ENCODE measurements at regions not wholly inside any gene's neighbourhood (a gene's known extent, or its start where the extent isn't known, plus 50 kb on each side); places are given as distances from the start of the nearest gene placed in this dataset.

- Histone ChIP-seq H3K4me3 (ENCODE audit: low read depth, low read length) (no peak overlapping the region), H3K36me3 (ENCODE audit: control insufficient read depth, insufficient read depth, low read length) (no peaks in the 10 kb centered on the region), H3K27me3 (ENCODE audit: control insufficient read depth, insufficient read depth, low read length) (no peaks in the 10 kb centered on the region)
- TF ChIP-seq, protein P1, sequence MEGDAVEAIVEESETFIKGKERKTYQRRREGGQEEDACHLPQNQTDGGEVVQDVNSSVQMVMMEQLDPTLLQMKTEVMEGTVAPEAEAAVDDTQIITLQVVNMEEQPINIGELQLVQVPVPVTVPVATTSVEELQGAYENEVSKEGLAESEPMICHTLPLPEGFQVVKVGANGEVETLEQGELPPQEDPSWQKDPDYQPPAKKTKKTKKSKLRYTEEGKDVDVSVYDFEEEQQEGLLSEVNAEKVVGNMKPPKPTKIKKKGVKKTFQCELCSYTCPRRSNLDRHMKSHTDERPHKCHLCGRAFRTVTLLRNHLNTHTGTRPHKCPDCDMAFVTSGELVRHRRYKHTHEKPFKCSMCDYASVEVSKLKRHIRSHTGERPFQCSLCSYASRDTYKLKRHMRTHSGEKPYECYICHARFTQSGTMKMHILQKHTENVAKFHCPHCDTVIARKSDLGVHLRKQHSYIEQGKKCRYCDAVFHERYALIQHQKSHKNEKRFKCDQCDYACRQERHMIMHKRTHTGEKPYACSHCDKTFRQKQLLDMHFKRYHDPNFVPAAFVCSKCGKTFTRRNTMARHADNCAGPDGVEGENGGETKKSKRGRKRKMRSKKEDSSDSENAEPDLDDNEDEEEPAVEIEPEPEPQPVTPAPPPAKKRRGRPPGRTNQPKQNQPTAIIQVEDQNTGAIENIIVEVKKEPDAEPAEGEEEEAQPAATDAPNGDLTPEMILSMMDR (IDR thresholded peaks at IDR 0.05; ENCODE audit: insufficient read depth, low read length, severe bottlenecking): no peak
- DNase-seq (ENCODE audit: low read depth): no peak
- FAIRE-seq: no peak
These were observed 102.7 kb upstream of the TOP1 start for GRCh38 chr20:40925829-40926510.

DNA sequence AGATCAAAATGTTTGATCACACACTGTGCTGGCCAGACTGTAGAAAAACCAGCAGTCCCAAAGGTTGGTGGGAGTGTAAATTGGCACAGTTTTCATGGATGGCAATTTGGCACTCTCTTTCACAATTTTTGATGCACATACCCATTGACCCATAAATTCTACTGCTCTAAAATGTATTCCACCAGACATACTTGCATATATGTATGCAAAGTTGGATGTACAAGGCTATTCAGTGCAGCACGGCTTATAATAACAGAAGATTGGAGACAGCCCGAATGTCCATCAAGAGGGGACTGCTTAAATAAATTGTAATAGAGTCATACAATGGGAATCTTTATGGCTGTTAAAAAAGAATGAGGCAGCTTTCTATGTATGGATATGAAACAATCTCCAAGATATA lies 101.7 kb upstream of the TOP1 start:
- FAIRE-seq (no peak), DNase-seq (ENCODE audit: low read depth) (no peak)
- Histone ChIP-seq H3K36me3 (ENCODE audit: control insufficient read depth, insufficient read depth, low read length) (no peaks in the 10 kb centered on the region), H3K27me3 (ENCODE audit: control insufficient read depth, insufficient read depth, low read length) (no peaks in the 10 kb centered on the region), H3K4me3 (ENCODE audit: low read depth, low read length) (no peak overlapping the region)
- TF ChIP-seq, protein P1 (IDR thresholded peaks at IDR 0.05; ENCODE audit: insufficient read depth, low read length, severe bottlenecking): no peak

DNA sequence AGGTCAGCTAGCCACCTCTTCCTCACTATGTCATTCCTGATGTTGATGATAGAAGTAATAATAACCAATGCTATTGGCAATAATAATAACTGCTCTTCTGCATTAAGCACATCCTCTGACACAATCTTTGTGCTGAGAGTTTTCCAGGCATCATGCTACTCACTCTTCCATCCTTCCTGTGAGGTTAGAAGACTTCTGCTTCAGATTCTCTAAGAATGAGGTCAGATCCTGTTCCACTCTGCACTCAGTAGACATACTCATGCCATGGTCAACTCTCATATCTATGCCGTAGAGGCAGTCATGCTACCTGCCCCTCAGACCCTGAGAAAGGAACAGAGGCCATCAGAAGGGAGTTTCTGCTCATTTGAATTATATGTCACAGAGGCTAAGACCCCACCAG lies 98.1 kb upstream of the TOP1 start:
- FAIRE-seq (no peak), DNase-seq (ENCODE audit: low read depth) (peak; percentile 16)
- no peaks in the 10 kb centered on the region for H3K27me3 ChIP-seq (ENCODE audit: control insufficient read depth, insufficient read depth, low read length)
- TF ChIP-seq, protein P1 (IDR thresholded peaks at IDR 0.05; ENCODE audit: insufficient read depth, low read length, severe bottlenecking): no peak
- H3K36me3 ChIP-seq (ENCODE audit: control insufficient read depth, insufficient read depth, low read length): no peaks in the 10 kb centered on the region
- H3K4me3 ChIP-seq (ENCODE audit: low read depth, low read length): no peak overlapping the region

DNA sequence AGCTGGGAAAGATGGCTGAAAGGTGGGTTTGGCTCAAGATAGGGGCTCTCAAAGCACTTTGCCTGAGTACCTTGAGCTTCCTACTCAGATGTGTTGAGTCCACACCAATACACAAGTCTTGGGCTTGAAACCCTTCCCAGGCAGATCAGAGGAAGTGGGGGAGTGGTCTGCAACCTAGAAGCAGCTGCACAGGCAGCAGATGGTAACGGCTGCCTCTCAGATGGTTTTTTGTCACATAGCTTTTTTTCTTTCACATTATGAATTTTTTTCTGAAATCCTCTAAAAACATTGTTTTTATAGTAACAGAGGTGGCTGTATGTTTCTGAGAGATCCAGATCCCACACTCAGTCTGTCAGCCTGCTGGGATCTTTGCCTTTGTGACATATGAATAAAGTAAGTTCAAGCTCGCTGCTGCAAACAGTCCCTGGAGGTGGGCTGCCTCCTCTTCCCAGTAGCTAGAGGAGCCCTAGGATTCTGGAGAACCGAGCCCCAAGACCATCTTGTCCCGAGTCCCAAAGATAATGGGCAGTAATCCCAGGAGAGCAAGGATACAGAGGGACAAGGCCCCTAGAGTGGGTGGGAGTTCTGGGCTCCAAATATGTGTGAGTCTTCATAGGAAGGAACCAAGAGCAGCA lies 97.1 kb upstream of the TOP1 start:
- TF ChIP-seq, protein P1 (IDR thresholded peaks at IDR 0.05; ENCODE audit: insufficient read depth, low read length, severe bottlenecking): no peak
- H3K27me3 ChIP-seq (ENCODE audit: control insufficient read depth, insufficient read depth, low read length): no peaks in the 10 kb centered on the region
- FAIRE-seq (no peak), DNase-seq (ENCODE audit: low read depth) (no peak)
- H3K4me3 ChIP-seq (ENCODE audit: low read depth, low read length): no peak overlapping the region
- H3K36me3 ChIP-seq (ENCODE audit: control insufficient read depth, insufficient read depth, low read length): no peaks in the 10 kb centered on the region

DNA sequence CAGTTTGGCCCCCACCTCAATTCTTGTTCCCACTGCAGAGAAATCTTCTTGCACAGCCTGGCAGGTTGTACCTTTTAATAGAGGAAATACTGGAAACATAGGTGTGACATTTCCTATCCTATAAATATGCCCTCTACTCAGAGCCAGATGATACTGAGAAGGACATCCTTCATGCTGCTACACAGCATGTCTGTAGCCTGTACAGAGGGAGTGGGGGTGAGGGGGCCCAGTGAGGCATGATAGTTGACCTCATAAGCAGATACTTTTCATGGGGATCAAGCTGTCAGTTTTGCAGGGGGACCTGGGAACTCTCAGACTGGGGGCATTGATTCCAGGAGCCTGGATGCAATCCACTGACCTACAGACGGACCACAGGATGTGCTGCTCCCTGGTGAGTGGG lies 96.2 kb upstream of the TOP1 start:
- DNase-seq (ENCODE audit: low read depth): no peak
- Histone ChIP-seq H3K27me3 (ENCODE audit: control insufficient read depth, insufficient read depth, low read length) (no peaks in the 10 kb centered on the region), H3K4me3 (ENCODE audit: low read depth, low read length) (no peak overlapping the region), H3K36me3 (ENCODE audit: control insufficient read depth, insufficient read depth, low read length) (no peaks in the 10 kb centered on the region)
- no peak for FAIRE-seq
- TF ChIP-seq, protein P1 (IDR thresholded peaks at IDR 0.05; ENCODE audit: insufficient read depth, low read length, severe bottlenecking): no peak
